ENCODE measurements at regions not wholly inside any gene's neighbourhood (a gene's known extent, or its start where the extent isn't known, plus 50 kb on each side); places are given as distances from the start of the nearest gene placed in this dataset.

GRCh38 chr10:130749911-130750310 is 561.6 kb downstream of the TCERG1L start:
- TF ChIP-seq POLR2A (IDR thresholded peaks at IDR 0.05) (no peak), CTCF (IDR thresholded peaks at IDR 0.05 in 8 of 11, conservative IDR thresholded peaks at IDR 0.05 in 3 of 11) (no peak), POLR2AphosphoS5 (IDR thresholded peaks at IDR 0.05) (no peak)
